HEK293 (cell line): ENCODE measurements at regions not wholly inside any gene's neighbourhood (a gene's known extent, or its start where the extent isn't known, plus 50 kb on each side); places are given as distances from the start of the nearest gene placed in this dataset.

ENCODE experiments used
- CTCF ChIA-PET: fragments of 350-600 bp; formaldehyde crosslinking; extraction: SDS; loops from one replicate; lab custom pipeline; 2021; ENCODE audit warnings: antibody characterized with exemption; lab: Yijun Ruan, JAX
- POLR2A ChIA-PET: fragments of 300-600 bp; formaldehyde crosslinking; extraction: SDS; loops from one replicate; lab custom pipeline; 2020; ENCODE audit warnings: antibody characterized with exemption, inconsistent platforms; lab: Yijun Ruan, JAX
- H3K27ac ChIP-seq: fragments of 200-500 bp; sonication (Bioruptor generic); 2 replicates; pipeline ENCODE4 v1.5.1; 2014; ENCODE audit warnings: low read depth, low read length, control low read depth, inconsistent platforms; ENCODE audit errors: extremely low read depth
- H3K36me3 ChIP-seq, 2 experiments: fragments of 200-500 bp in 1 of 2; sonication (Bioruptor generic) in 1 of 2; 1 replicate in 1 of 2; 2 replicates in 1 of 2; pipeline ENCODE4 v1.5.1; 2014 to 2017; ENCODE audit warnings: inconsistent platforms in 2 of 2, low read length in 2 of 2; ENCODE audit not compliant: control insufficient read depth in 2 of 2, insufficient read depth in 1 of 2
- H3K4me1 ChIP-seq: fragments of 200-500 bp; sonication (Bioruptor generic); 2 replicates; pipeline ENCODE4 v1.5.1; 2014; ENCODE audit warnings: mild to moderate bottlenecking, low read length, inconsistent platforms; ENCODE audit not compliant: control insufficient read depth, insufficient read depth
- H3K4me3 ChIP-seq: 2 replicates; pipeline ENCODE4 v1.5.1; 2011; ENCODE audit warnings: low read depth, mild to moderate bottlenecking, control low read depth, low read length, moderate library complexity
- H3K9me3 ChIP-seq: fragments of 200-500 bp; sonication (Bioruptor generic); 2 replicates; pipeline ENCODE4 v1.5.1; 2014; ENCODE audit warnings: low read depth, low read length, inconsistent platforms; ENCODE audit not compliant: control insufficient read depth, insufficient read depth
- BCL11A ChIP-seq: fragments of 450-650 bp; formaldehyde crosslinking; IDR thresholded peaks from 2 replicates; pipeline ENCODE4 v1.5.1; 2016; ENCODE audit warnings: low read depth, missing biosample characterization, missing genetic modification characterization
- HOXD13 ChIP-seq: sonication (generic); formaldehyde crosslinking; IDR thresholded peaks from 2 replicates; pipeline ENCODE4 v1.8.0; 2022; ENCODE audit warnings: missing genetic modification reagents, borderline replicate concordance
- KLF16 ChIP-seq: fragments of 450-650 bp; formaldehyde crosslinking; IDR thresholded peaks from 2 replicates; pipeline ENCODE4 v1.5.1; 2017; ENCODE audit warnings: missing biosample characterization, missing genetic modification characterization
- SCRT2 ChIP-seq: fragments of 450-650 bp; formaldehyde crosslinking; IDR thresholded peaks from 2 replicates; pipeline ENCODE4 v1.5.1; 2016; ENCODE audit warnings: missing biosample characterization, missing genetic modification characterization
- TCF7L2 ChIP-seq: IDR thresholded peaks from 2 replicates; pipeline ENCODE4 v1.6.1; 2011; ENCODE audit warnings: low read depth, mild to moderate bottlenecking, inconsistent platforms, low read length, moderate library complexity, borderline replicate concordance
- WT1 ChIP-seq: fragments of 450-650 bp; formaldehyde crosslinking; IDR thresholded peaks from 2 replicates; pipeline ENCODE4 v1.5.1; 2016; ENCODE audit warnings: missing biosample characterization, missing genetic modification characterization
- ZBTB8A ChIP-seq: fragments of 450-650 bp; formaldehyde crosslinking; IDR thresholded peaks from 2 replicates; pipeline ENCODE4 v1.5.1; 2016; ENCODE audit warnings: missing biosample characterization, missing genetic modification characterization
- ZNF133 ChIP-seq: fragments of 450-650 bp; formaldehyde crosslinking; IDR thresholded peaks from 2 replicates; pipeline ENCODE4 v1.5.1; 2016; ENCODE audit warnings: missing biosample characterization, missing genetic modification characterization
- ZNF140 ChIP-seq: fragments of 450-650 bp; formaldehyde crosslinking; IDR thresholded peaks from 2 replicates; pipeline ENCODE4 v1.5.1; 2016; ENCODE audit warnings: missing biosample characterization, missing genetic modification characterization
- ZNF146 ChIP-seq: fragments of 450-650 bp; formaldehyde crosslinking; IDR thresholded peaks from 2 replicates; pipeline ENCODE4 v1.5.1; 2016; ENCODE audit warnings: missing biosample characterization, missing genetic modification characterization
- ZNF16 ChIP-seq: fragments of 450-650 bp; formaldehyde crosslinking; IDR thresholded peaks from 2 replicates; pipeline ENCODE4 v1.5.1; 2016; ENCODE audit warnings: low read depth, missing biosample characterization, missing genetic modification characterization
- ZNF202 ChIP-seq: fragments of 450-650 bp; formaldehyde crosslinking; IDR thresholded peaks from 2 replicates; pipeline ENCODE4 v1.5.1; 2016; ENCODE audit warnings: missing biosample characterization, missing genetic modification characterization, borderline replicate concordance
- ZNF354C ChIP-seq: fragments of 450-650 bp; formaldehyde crosslinking; IDR thresholded peaks from 2 replicates; pipeline ENCODE4 v1.5.1; 2016; ENCODE audit warnings: missing biosample characterization, missing genetic modification characterization, low read depth, borderline replicate concordance
- ZNF366 ChIP-seq: fragments of 450-650 bp; formaldehyde crosslinking; conservative IDR thresholded peaks from 2 replicates; pipeline ENCODE4 v1.5.1; 2016; ENCODE audit warnings: missing biosample characterization, missing genetic modification characterization
- ZNF391 ChIP-seq: fragments of 450-650 bp; formaldehyde crosslinking; IDR thresholded peaks from 2 replicates; pipeline ENCODE4 v1.5.1; 2016; ENCODE audit warnings: low read depth, missing biosample characterization, missing genetic modification characterization, borderline replicate concordance
- ZNF529 ChIP-seq: fragments of 450-650 bp; formaldehyde crosslinking; IDR thresholded peaks from 2 replicates; pipeline ENCODE4 v1.5.1; 2017; ENCODE audit warnings: missing genetic modification characterization, missing biosample characterization; ENCODE audit not compliant: insufficient replicate concordance
- TF ChIP-seq, protein P1 (sequence below): fragments of 450-650 bp; formaldehyde crosslinking; conservative IDR thresholded peaks from 2 replicates; pipeline ENCODE4 v1.5.1; 2016; ENCODE audit warnings: low read depth, missing biosample characterization, missing genetic modification characterization
- TF ChIP-seq, protein P2 (sequence below): fragments of 450-650 bp; formaldehyde crosslinking; IDR thresholded peaks from 2 replicates; pipeline ENCODE4 v1.5.1; 2016; ENCODE audit warnings: missing biosample characterization, missing genetic modification characterization
- TF ChIP-seq, protein P3 (sequence below): sonication (generic); formaldehyde crosslinking; IDR thresholded peaks from 2 replicates; pipeline ENCODE4 v1.8.1; 2022; ENCODE audit warnings: mild to moderate bottlenecking, moderate library complexity, missing genetic modification reagents
- TF ChIP-seq, protein P4 (sequence below): fragments of 450-650 bp; formaldehyde crosslinking; IDR thresholded peaks from 2 replicates; pipeline ENCODE4 v1.5.1; 2016; ENCODE audit warnings: missing biosample characterization, missing genetic modification characterization

DNA sequence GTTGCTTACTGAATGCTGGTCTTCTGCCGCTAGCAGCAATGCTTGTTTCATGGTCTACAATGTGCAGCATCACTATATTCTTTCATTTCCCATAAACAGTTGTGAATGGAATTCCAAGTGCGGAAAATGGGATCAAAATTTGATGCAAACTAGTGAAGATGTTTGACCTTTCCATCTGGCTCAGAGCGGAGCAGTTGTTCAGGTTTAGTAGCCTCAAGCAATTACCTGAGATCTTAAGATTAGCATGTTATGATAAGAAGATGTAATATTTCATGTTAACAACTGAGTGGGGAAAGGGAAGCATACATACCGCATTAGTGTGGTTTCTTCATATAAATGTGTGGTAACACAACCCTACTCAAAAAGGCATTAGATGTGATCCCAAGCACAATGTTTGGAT is 221.1 kb upstream of the CFAP20DC start:
- Histone ChIP-seq H3K4me3 (no peak overlapping the region), H3K4me1 (no peaks in the 10 kb centered on the region), H3K9me3 (no peaks in the 10 kb centered on the region), H3K27ac (no peak overlapping the region), H3K36me3 (no peaks in the 10 kb centered on the region)
- POLR2A ChIA-PET, result no interaction called here
- CTCF ChIA-PET, result interaction anchor here (0.6 kb wide), 1 partner anchor 217 kb away, joined by 4 read pairs; no protein-coding TSS in a partner anchor
- TF ChIP-seq ZBTB8A (no peak), ZNF133 (no peak), ZNF354C (tag by site-specific recombination) (no peak), ZNF529 (tag by site-specific recombination) (no peak), ZNF140 (tag by site-specific recombination) (no peak), TCF7L2 (no peak), WT1 (tag by site-specific recombination) (no peak), ZNF391 (tag by site-specific recombination) (no peak), BCL11A (no peak), KLF16 (tag by site-specific recombination) (no peak)
- TF ChIP-seq, protein P1, sequence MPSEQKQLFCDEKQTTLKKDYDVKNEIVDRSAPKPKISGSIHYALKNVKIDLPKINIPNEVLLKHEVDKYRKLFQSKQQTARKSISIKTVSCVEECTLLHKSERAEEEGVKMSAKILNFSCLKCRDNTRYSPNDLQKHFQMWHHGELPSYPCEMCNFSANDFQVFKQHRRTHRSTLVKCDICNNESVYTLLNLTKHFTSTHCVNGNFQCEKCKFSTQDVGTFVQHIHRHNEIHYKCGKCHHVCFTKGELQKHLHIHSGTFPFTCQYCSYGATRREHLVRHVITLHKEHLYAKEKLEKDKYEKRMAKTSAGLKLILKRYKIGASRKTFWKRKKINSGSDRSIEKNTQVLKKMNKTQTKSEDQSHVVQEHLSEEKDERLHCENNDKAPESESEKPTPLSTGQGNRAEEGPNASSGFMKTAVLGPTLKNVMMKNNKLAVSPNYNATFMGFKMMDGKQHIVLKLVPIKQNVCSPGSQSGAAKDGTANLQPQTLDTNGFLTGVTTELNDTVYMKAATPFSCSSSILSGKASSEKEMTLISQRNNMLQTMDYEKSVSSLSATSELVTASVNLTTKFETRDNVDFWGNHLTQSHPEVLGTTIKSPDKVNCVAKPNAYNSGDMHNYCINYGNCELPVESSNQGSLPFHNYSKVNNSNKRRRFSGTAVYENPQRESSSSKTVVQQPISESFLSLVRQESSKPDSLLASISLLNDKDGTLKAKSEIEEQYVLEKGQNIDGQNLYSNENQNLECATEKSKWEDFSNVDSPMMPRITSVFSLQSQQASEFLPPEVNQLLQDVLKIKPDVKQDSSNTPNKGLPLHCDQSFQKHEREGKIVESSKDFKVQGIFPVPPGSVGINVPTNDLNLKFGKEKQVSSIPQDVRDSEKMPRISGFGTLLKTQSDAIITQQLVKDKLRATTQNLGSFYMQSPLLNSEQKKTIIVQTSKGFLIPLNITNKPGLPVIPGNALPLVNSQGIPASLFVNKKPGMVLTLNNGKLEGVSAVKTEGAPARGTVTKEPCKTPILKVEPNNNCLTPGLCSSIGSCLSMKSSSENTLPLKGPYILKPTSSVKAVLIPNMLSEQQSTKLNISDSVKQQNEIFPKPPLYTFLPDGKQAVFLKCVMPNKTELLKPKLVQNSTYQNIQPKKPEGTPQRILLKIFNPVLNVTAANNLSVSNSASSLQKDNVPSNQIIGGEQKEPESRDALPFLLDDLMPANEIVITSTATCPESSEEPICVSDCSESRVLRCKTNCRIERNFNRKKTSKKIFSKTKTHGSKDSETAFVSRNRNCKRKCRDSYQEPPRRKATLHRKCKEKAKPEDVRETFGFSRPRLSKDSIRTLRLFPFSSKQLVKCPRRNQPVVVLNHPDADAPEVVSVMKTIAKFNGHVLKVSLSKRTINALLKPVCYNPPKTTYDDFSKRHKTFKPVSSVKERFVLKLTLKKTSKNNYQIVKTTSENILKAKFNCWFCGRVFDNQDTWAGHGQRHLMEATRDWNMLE, result no peak
- TF ChIP-seq, protein P2, sequence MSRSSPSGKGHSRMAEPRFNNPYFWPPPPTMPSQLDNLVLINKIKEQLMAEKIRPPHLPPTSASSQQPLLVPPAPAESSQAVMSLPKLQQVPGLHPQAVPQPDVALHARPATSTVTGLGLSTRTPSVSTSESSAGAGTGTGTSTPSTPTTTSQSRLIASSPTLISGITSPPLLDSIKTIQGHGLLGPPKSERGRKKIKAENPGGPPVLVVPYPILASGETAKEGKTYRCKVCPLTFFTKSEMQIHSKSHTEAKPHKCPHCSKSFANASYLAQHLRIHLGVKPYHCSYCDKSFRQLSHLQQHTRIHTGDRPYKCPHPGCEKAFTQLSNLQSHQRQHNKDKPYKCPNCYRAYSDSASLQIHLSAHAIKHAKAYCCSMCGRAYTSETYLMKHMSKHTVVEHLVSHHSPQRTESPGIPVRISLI (tag by site-specific recombination), result no peak
- TF ChIP-seq, protein P3, sequence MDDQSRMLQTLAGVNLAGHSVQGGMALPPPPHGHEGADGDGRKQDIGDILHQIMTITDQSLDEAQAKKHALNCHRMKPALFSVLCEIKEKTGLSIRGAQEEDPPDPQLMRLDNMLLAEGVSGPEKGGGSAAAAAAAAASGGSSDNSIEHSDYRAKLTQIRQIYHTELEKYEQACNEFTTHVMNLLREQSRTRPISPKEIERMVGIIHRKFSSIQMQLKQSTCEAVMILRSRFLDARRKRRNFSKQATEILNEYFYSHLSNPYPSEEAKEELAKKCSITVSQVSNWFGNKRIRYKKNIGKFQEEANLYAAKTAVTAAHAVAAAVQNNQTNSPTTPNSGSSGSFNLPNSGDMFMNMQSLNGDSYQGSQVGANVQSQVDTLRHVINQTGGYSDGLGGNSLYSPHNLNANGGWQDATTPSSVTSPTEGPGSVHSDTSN (CRISPR knock-in tag), result no peak

DNA sequence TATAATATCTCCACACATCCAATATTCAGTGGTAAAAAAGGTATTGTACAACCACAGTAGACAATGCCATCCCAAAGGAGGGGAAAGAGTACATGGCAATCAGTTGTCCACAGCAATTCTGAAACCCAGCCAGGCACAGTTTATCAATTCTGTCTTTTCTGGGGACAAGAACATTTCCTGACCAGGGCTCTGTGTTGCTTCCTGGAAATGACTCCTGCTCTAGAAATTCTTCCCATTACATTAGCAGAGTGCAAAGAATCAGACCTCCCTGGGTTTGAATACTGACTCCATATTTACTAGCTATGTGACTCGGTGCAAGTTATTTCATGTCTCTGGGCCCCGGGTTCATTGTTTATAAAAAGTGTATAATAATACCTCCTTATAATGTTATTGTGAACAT is 220.4 kb upstream of the CFAP20DC start:
- H3K4me3 ChIP-seq, result no peak overlapping the region
- H3K27ac ChIP-seq, result no peak overlapping the region
- POLR2A ChIA-PET, result no interaction called here
- no peaks in the 10 kb centered on the region for H3K4me1 ChIP-seq
- CTCF ChIA-PET, result interaction anchor here (0.6 kb wide), 1 partner anchor 217 kb away, joined by 4 read pairs; no protein-coding TSS in a partner anchor
- no peaks in the 10 kb centered on the region for H3K9me3 ChIP-seq
- H3K36me3 ChIP-seq, result no peaks in the 10 kb centered on the region
- TF ChIP-seq SCRT2 (tag by site-specific recombination) (no peak), ZNF146 (tag by site-specific recombination) (no peak), HOXD13 (no peak), ZNF366 (tag by site-specific recombination) (no peak), ZNF16 (no peak), ZNF202 (tag by site-specific recombination) (no peak)
- TF ChIP-seq, protein P4, sequence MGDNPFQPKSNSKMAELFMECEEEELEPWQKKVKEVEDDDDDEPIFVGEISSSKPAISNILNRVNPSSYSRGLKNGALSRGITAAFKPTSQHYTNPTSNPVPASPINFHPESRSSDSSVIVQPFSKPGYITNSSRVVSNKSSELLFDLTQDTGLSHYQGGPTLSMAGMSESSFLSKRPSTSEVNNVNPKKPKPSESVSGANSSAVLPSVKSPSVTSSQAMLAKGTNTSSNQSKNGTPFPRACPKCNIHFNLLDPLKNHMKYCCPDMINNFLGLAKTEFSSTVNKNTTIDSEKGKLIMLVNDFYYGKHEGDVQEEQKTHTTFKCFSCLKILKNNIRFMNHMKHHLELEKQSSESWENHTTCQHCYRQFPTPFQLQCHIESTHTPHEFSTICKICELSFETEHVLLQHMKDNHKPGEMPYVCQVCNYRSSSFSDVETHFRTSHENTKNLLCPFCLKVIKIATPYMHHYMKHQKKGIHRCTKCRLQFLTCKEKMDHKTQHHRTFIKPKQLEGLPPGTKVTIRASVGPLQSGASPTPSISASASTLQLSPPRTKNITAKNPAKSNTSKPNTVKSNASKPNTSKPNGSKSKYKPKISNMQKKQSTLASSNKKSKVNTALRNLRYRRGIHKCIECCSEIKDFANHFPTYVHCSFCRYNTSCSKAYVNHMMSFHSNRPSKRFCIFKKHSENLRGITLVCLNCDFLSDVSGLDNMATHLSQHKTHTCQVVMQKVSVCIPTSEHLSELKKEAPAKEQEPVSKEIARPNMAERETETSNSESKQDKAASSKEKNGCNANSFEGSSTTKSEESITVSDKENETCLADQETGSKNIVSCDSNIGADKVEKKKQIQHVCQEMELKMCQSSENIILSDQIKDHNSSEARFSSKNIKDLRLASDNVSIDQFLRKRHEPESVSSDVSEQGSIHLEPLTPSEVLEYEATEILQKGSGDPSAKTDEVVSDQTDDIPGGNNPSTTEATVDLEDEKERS, result no peak
- TF ChIP-seq, protein P1, result no peak
